HepG2 (cell line): ENCODE measurements at regions not wholly inside any gene's neighbourhood (a gene's known extent, or its start where the extent isn't known, plus 50 kb on each side); places are given as distances from the start of the nearest gene placed in this dataset.

Experiments
- FOXA1 ChIP-seq, 2 experiments: fragments of 450-650 bp in 1 of 2; sonication (generic) in 1 of 2; formaldehyde crosslinking in 1 of 2; IDR thresholded peaks; 2 replicates each; pipeline versions ENCODE4 v1.4.0 to v1.6.1; 2016 to 2020; ENCODE audit warnings: missing genetic modification reagents in 1 of 2
- MYC ChIP-seq: sonication (generic); formaldehyde crosslinking; IDR thresholded peaks from 2 replicates; pipeline ENCODE4 v1.9.0; 2021; ENCODE audit warnings: missing genetic modification reagents, borderline replicate concordance
- PHB2 ChIP-seq: fragments of 450-650 bp; IDR thresholded peaks from 2 replicates; pipeline ENCODE4 v1.6.1; 2018; ENCODE audit not compliant: partially characterized antibody
- PHF21A ChIP-seq: sonication (generic); formaldehyde crosslinking; IDR thresholded peaks from 2 replicates; pipeline ENCODE4 v1.5.0; 2020; ENCODE audit warnings: mild to moderate bottlenecking, missing genetic modification reagents
- POLR2A ChIP-seq, 2 experiments: IDR thresholded peaks; 2 replicates each; pipeline ENCODE4 v1.6.1; 2011; ENCODE audit warnings: low read depth in 2 of 2, low read length in 2 of 2, mild to moderate bottlenecking in 1 of 2, moderate library complexity in 1 of 2; ENCODE audit not compliant: insufficient read depth in 1 of 2
- RBAK ChIP-seq: sonication (generic); formaldehyde crosslinking; IDR thresholded peaks from 2 replicates; pipeline ENCODE4 v1.5.1; 2020; ENCODE audit warnings: mild to moderate bottlenecking, missing genetic modification reagents
- RFX5 ChIP-seq: IDR thresholded peaks from 2 replicates; pipeline ENCODE4 v1.6.1; 2011; ENCODE audit warnings: low read depth, low read length, improper control_type of control experiment
- ZNF253 ChIP-seq: sonication (generic); formaldehyde crosslinking; IDR thresholded peaks from 2 replicates; pipeline ENCODE4 v1.8.0; 2022; ENCODE audit warnings: mild to moderate bottlenecking, missing genetic modification reagents, borderline replicate concordance
- ZNF326 ChIP-seq: sonication (generic); formaldehyde crosslinking; IDR thresholded peaks from 2 replicates; pipeline ENCODE4 v1.4.0; 2020; ENCODE audit warnings: missing genetic modification reagents, borderline replicate concordance
- TF ChIP-seq, protein P1 (sequence below): conservative IDR thresholded peaks from 2 replicates; pipeline ENCODE4 v1.6.1; 2018; ENCODE audit warnings: missing genetic modification reagents
- TF ChIP-seq, protein P2 (sequence below): IDR thresholded peaks from 2 replicates; pipeline ENCODE4 v1.6.1; 2016; ENCODE audit warnings: low read depth, control low read depth

DNA sequence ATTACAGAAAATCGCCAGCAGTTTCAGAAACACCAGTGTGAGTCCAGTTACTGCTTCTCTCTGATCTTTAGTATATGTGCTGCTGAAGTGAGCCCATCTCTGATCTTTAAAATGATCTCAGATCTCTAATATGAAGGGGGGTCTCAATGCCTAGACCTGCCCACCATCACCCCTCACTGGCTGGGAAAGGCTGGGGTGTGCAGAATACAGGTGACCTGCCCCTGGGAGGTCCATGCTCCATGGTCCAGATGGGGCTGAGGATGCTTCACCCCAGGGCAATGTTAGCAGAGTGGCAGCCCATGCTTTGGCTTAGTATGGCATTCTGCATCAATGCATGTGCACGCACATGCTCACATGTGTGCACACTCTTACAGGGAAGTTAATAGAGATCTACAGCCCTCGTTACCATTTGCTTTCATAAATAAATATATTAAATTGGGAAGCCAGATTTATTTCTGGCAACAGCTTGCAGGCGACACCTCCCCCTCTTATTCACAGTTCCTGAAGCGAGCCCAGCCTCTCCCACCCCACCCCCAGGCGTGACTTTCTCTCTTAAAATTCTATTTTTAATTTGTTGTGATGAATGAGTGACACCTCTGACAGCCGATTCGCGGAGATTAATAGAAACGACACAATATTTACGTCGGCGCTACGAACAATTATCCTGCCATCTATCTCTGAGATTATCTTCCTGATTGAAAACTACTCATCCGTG is 104.7 kb upstream of the ESRRB start:
- no peak for TF ChIP-seq POLR2A (IDR thresholded peaks at IDR 0.05; ENCODE audit: insufficient read depth in 1 of 2, low read depth in 2 of 2, low read length in 2 of 2)
- no peak for TF ChIP-seq PHB2
- TF ChIP-seq RFX5: no peak
- TF ChIP-seq PHF21A (CRISPR knock-in tag): no peak
- TF ChIP-seq, protein P1, sequence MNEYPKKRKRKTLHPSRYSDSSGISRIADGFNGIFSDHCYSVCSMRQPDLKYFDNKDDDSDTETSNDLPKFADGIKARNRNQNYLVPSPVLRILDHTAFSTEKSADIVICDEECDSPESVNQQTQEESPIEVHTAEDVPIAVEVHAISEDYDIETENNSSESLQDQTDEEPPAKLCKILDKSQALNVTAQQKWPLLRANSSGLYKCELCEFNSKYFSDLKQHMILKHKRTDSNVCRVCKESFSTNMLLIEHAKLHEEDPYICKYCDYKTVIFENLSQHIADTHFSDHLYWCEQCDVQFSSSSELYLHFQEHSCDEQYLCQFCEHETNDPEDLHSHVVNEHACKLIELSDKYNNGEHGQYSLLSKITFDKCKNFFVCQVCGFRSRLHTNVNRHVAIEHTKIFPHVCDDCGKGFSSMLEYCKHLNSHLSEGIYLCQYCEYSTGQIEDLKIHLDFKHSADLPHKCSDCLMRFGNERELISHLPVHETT (CRISPR knock-in tag): no peak
- no peak for TF ChIP-seq MYC
- TF ChIP-seq ZNF253 (CRISPR knock-in tag): no peak
- no peak for TF ChIP-seq RBAK
- no peak for TF ChIP-seq ZNF326 (CRISPR knock-in tag)
- TF ChIP-seq, protein P2, sequence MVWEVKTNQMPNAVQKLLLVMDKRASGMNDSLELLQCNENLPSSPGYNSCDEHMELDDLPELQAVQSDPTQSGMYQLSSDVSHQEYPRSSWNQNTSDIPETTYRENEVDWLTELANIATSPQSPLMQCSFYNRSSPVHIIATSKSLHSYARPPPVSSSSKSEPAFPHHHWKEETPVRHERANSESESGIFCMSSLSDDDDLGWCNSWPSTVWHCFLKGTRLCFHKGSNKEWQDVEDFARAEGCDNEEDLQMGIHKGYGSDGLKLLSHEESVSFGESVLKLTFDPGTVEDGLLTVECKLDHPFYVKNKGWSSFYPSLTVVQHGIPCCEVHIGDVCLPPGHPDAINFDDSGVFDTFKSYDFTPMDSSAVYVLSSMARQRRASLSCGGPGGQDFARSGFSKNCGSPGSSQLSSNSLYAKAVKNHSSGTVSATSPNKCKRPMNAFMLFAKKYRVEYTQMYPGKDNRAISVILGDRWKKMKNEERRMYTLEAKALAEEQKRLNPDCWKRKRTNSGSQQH: no peak
- no peak for TF ChIP-seq FOXA1 (IDR thresholded peaks at IDR 0.05)
- no peak for TF ChIP-seq FOXA1 (CRISPR knock-in tag; IDR thresholded peaks at IDR 0.05)
